Mesothelial cell of epicardium (in vitro differentiated cells): ENCODE measurements at regions not wholly inside any gene's neighbourhood (a gene's known extent, or its start where the extent isn't known, plus 50 kb on each side); places are given as distances from the start of the nearest gene placed in this dataset.
A peak's percentile ranks its signal among the peaks of the same experiment; 100 is the strongest.
"Not testable (repeated sequence)": the region's sequence is repeated elsewhere in the genome, so short reads cannot be mapped to it uniquely, and the experiment has no call there.

Experiments
- DNase-seq, 2 experiments: peaks; one replicate each; pipeline ENCODE4 v3.0.0; 2021; ENCODE audit warnings: low spot score in 2 of 2; ENCODE audit not compliant: unreplicated experiment in 2 of 2
- H3K27ac Mint-ChIP-seq: 2 replicates; pipeline ENCODE4 v1.8.0; 2021; ENCODE audit warnings: mixed read lengths
- H3K27me3 Mint-ChIP-seq: 2 replicates; pipeline ENCODE4 v1.8.0; 2021; ENCODE audit warnings: low read depth, mixed read lengths
- H3K36me3 Mint-ChIP-seq: 2 replicates; pipeline ENCODE4 v1.8.0; 2021; ENCODE audit warnings: mixed read lengths
- H3K4me1 Mint-ChIP-seq: 2 replicates; pipeline ENCODE4 v1.8.0; 2021; ENCODE audit warnings: mixed read lengths
- H3K4me3 Mint-ChIP-seq: 2 replicates; pipeline ENCODE4 v1.8.0; 2021; ENCODE audit warnings: mild to moderate bottlenecking, moderate library complexity, mixed read lengths
- H3K9me3 Mint-ChIP-seq: 2 replicates; pipeline ENCODE4 v1.8.0; 2021; ENCODE audit warnings: mixed read lengths
- CTCF ChIP-seq: fragments of 200-600 bp; sonication (generic); IDR thresholded peaks from one replicate; pipeline ENCODE4 v1.5.0; 2021; ENCODE audit warnings: antibody characterized with exemption; ENCODE audit not compliant: unreplicated experiment

- Mint-ChIP-seq H3K9me3 (peaks cover 3% of the 10 kb centered on the region), H3K27me3 (no peaks in the 10 kb centered on the region), H3K4me3 (no peak overlapping the region), H3K27ac (peak overlapping the region; percentile 54), H3K4me1 (peaks cover 11% of the 10 kb centered on the region), H3K36me3 (no peaks in the 10 kb centered on the region)
- no peak for DNase-seq
- TF ChIP-seq CTCF: no peak
Observed at GRCh38 chr4:55004831-55005230, 120.6 kb downstream of the KDR start.

GRCh38 chr4:55002431-55002830 lies 123.0 kb downstream of the KDR start:
- Mint-ChIP-seq H3K4me1 (peaks cover 13% of the 10 kb centered on the region), H3K27ac (no peak overlapping the region), H3K4me3 (no peak overlapping the region), H3K27me3 (no peaks in the 10 kb centered on the region), H3K36me3 (no peaks in the 10 kb centered on the region), H3K9me3 (no peaks in the 10 kb centered on the region)
- no peak for TF ChIP-seq CTCF
- no peak for DNase-seq

- no peak overlapping the region for H3K27ac Mint-ChIP-seq
- no peak for TF ChIP-seq CTCF
- H3K36me3 Mint-ChIP-seq: no peaks in the 10 kb centered on the region
- DNase-seq: no peak
- no peaks in the 10 kb centered on the region for H3K9me3 Mint-ChIP-seq
- peaks cover 13% of the 10 kb centered on the region for H3K4me1 Mint-ChIP-seq
- no peak overlapping the region for H3K4me3 Mint-ChIP-seq
- H3K27me3 Mint-ChIP-seq: no peaks in the 10 kb centered on the region
Observed at GRCh38 chr4:55001538-55001937, 123.9 kb downstream of the KDR start.

- H3K4me3 Mint-ChIP-seq: no peak overlapping the region
- H3K9me3 Mint-ChIP-seq: no peaks in the 10 kb centered on the region
- no peaks in the 10 kb centered on the region for H3K27me3 Mint-ChIP-seq
- no peak overlapping the region for H3K27ac Mint-ChIP-seq
- peaks cover 4% of the 10 kb centered on the region for H3K4me1 Mint-ChIP-seq
- no peaks in the 10 kb centered on the region for H3K36me3 Mint-ChIP-seq
- no peak for TF ChIP-seq CTCF
- no peak for DNase-seq
Observed at GRCh38 chr4:54999003-54999402, 126.4 kb downstream of the KDR start.

- peaks cover 44% of the 10 kb centered on the region for H3K9me3 Mint-ChIP-seq
- H3K36me3 Mint-ChIP-seq, H3K27me3 Mint-ChIP-seq, H3K4me1 Mint-ChIP-seq, H3K4me3 Mint-ChIP-seq, DNase-seq, H3K27ac Mint-ChIP-seq: not testable (repeated sequence)
Observed at GRCh38 chr4:54993473-54994026, 131.8 kb downstream of the KDR start.

GRCh38 chr4:54992266-54992665 lies 133.1 kb downstream of the KDR start:
- no peak overlapping the region for H3K27ac Mint-ChIP-seq
- TF ChIP-seq CTCF: no peak
- H3K9me3 Mint-ChIP-seq: peaks cover 56% of the 10 kb centered on the region
- peaks cover 3% of the 10 kb centered on the region for H3K36me3 Mint-ChIP-seq
- no peaks in the 10 kb centered on the region for H3K4me1 Mint-ChIP-seq
- no peak for DNase-seq
- H3K4me3 Mint-ChIP-seq: no peak overlapping the region
- no peaks in the 10 kb centered on the region for H3K27me3 Mint-ChIP-seq
